ENCODE measurements at regions not wholly inside any gene's neighbourhood (a gene's known extent, or its start where the extent isn't known, plus 50 kb on each side); places are given as distances from the start of the nearest gene placed in this dataset.

GRCh38 chr12:98274430-98275130, 240.8 kb upstream of the TMPO start:
- no peaks in the 10 kb centered on the region for H3K36me3 Mint-ChIP-seq (ENCODE audit: low read depth)
- H3K27me3 Mint-ChIP-seq, result peaks cover 11% of the 10 kb centered on the region
- H3K9me3 Mint-ChIP-seq, result no peaks in the 10 kb centered on the region
- no peaks in the 10 kb centered on the region for H3K4me1 Mint-ChIP-seq
- no peak for ATAC-seq (replicated peaks)
- no peak overlapping the region for H3K4me3 Mint-ChIP-seq
- no peak overlapping the region for H3K27ac Mint-ChIP-seq

GRCh38 chr12:98275131-98275475, 240.3 kb upstream of the TMPO start:
- H3K27me3 Mint-ChIP-seq, result peaks cover 6% of the 10 kb centered on the region
- H3K36me3 Mint-ChIP-seq (ENCODE audit: low read depth), result no peaks in the 10 kb centered on the region
- H3K9me3 Mint-ChIP-seq, result no peaks in the 10 kb centered on the region
- H3K4me3 Mint-ChIP-seq, result no peak overlapping the region
- H3K27ac Mint-ChIP-seq, result no peak overlapping the region
- no peaks in the 10 kb centered on the region for H3K4me1 Mint-ChIP-seq
- ATAC-seq (replicated peaks), result no peak

- peaks cover 14% of the 10 kb centered on the region for H3K27me3 Mint-ChIP-seq
- no peaks in the 10 kb centered on the region for H3K4me1 Mint-ChIP-seq
- no peak overlapping the region for H3K4me3 Mint-ChIP-seq
- ATAC-seq (replicated peaks), result no peak
- no peaks in the 10 kb centered on the region for H3K9me3 Mint-ChIP-seq
- no peak overlapping the region for H3K27ac Mint-ChIP-seq
- H3K36me3 Mint-ChIP-seq (ENCODE audit: low read depth), result no peaks in the 10 kb centered on the region
Measured at GRCh38 chr12:98280152-98280551, 235.2 kb upstream of the TMPO start.

- Mint-ChIP-seq H3K27me3 (peaks cover 19% of the 10 kb centered on the region), H3K36me3 (ENCODE audit: low read depth) (no peaks in the 10 kb centered on the region), H3K9me3 (no peaks in the 10 kb centered on the region), H3K4me1 (no peaks in the 10 kb centered on the region), H3K27ac (no peak overlapping the region), H3K4me3 (no peak overlapping the region)
- no peak for ATAC-seq (replicated peaks)
Measured at GRCh38 chr12:98280621-98281020, 234.8 kb upstream of the TMPO start.

- no peaks in the 10 kb centered on the region for H3K9me3 Mint-ChIP-seq
- no peak overlapping the region for H3K27ac Mint-ChIP-seq
- peaks cover 28% of the 10 kb centered on the region for H3K27me3 Mint-ChIP-seq
- H3K4me3 Mint-ChIP-seq, result no peak overlapping the region
- no peaks in the 10 kb centered on the region for H3K36me3 Mint-ChIP-seq (ENCODE audit: low read depth)
- no peaks in the 10 kb centered on the region for H3K4me1 Mint-ChIP-seq
- no peak for ATAC-seq (replicated peaks)
Measured at GRCh38 chr12:98291828-98292227, 223.6 kb upstream of the TMPO start.

- Mint-ChIP-seq H3K27me3 (peaks cover 25% of the 10 kb centered on the region), H3K9me3 (no peaks in the 10 kb centered on the region), H3K4me3 (no peak overlapping the region), H3K27ac (no peak overlapping the region), H3K36me3 (ENCODE audit: low read depth) (no peaks in the 10 kb centered on the region), H3K4me1 (no peaks in the 10 kb centered on the region)
- ATAC-seq (replicated peaks), result no peak
Measured at GRCh38 chr12:98294051-98294805, 221.2 kb upstream of the TMPO start.

GRCh38 chr12:98295681-98296080, 219.7 kb upstream of the TMPO start:
- peaks cover 24% of the 10 kb centered on the region for H3K27me3 Mint-ChIP-seq

GRCh38 chr12:98296462-98297079, 218.8 kb upstream of the TMPO start:
- H3K9me3 Mint-ChIP-seq, result no peaks in the 10 kb centered on the region
- H3K36me3 Mint-ChIP-seq (ENCODE audit: low read depth), result no peaks in the 10 kb centered on the region
- no peak overlapping the region for H3K4me3 Mint-ChIP-seq
- H3K4me1 Mint-ChIP-seq, result no peaks in the 10 kb centered on the region
- no peak overlapping the region for H3K27ac Mint-ChIP-seq
- ATAC-seq (replicated peaks), result no peak
- peaks cover 29% of the 10 kb centered on the region for H3K27me3 Mint-ChIP-seq

More at GRCh38 chr12:98295681-98296080, 219.7 kb upstream of the TMPO start:
- Mint-ChIP-seq H3K9me3 (no peaks in the 10 kb centered on the region), H3K27ac (no peak overlapping the region), H3K4me3 (no peak overlapping the region), H3K36me3 (ENCODE audit: low read depth) (no peaks in the 10 kb centered on the region), H3K4me1 (no peaks in the 10 kb centered on the region)
- ATAC-seq (replicated peaks), result no peak

GRCh38 chr12:98297538-98297937, 217.9 kb upstream of the TMPO start:
- no peaks in the 10 kb centered on the region for H3K4me1 Mint-ChIP-seq
- H3K9me3 Mint-ChIP-seq, result no peaks in the 10 kb centered on the region
- peaks cover 32% of the 10 kb centered on the region for H3K27me3 Mint-ChIP-seq
- H3K27ac Mint-ChIP-seq, result no peak overlapping the region
- H3K4me3 Mint-ChIP-seq, result no peak overlapping the region
- no peaks in the 10 kb centered on the region for H3K36me3 Mint-ChIP-seq (ENCODE audit: low read depth)
- ATAC-seq (replicated peaks), result no peak

GRCh38 chr12:98308141-98308540, 207.2 kb upstream of the TMPO start:
- no peaks in the 10 kb centered on the region for H3K9me3 Mint-ChIP-seq
- no peaks in the 10 kb centered on the region for H3K36me3 Mint-ChIP-seq (ENCODE audit: low read depth)
- H3K4me1 Mint-ChIP-seq, result no peaks in the 10 kb centered on the region
- no peak overlapping the region for H3K4me3 Mint-ChIP-seq
- no peak overlapping the region for H3K27ac Mint-ChIP-seq
- H3K27me3 Mint-ChIP-seq, result peaks cover 18% of the 10 kb centered on the region
- no peak for ATAC-seq (replicated peaks)

GRCh38 chr12:98317939-98318899, 197.2 kb upstream of the TMPO start:
- H3K27ac Mint-ChIP-seq, result no peak overlapping the region
- H3K27me3 Mint-ChIP-seq, result no peaks in the 10 kb centered on the region
- H3K4me1 Mint-ChIP-seq, result no peaks in the 10 kb centered on the region
- ATAC-seq (replicated peaks), result no peak
- no peaks in the 10 kb centered on the region for H3K36me3 Mint-ChIP-seq (ENCODE audit: low read depth)
- H3K4me3 Mint-ChIP-seq, result no peak overlapping the region
- no peaks in the 10 kb centered on the region for H3K9me3 Mint-ChIP-seq

- Mint-ChIP-seq H3K27ac (no peak overlapping the region), H3K27me3 (no peaks in the 10 kb centered on the region), H3K4me3 (no peak overlapping the region), H3K36me3 (ENCODE audit: low read depth) (no peaks in the 10 kb centered on the region), H3K4me1 (no peaks in the 10 kb centered on the region), H3K9me3 (no peaks in the 10 kb centered on the region)
- no peak for ATAC-seq (replicated peaks)
Measured at GRCh38 chr12:98319716-98320425, 195.5 kb upstream of the TMPO start.

- H3K4me1 Mint-ChIP-seq, result no peaks in the 10 kb centered on the region
- H3K27me3 Mint-ChIP-seq, result peaks cover 3% of the 10 kb centered on the region
- no peaks in the 10 kb centered on the region for H3K9me3 Mint-ChIP-seq
- H3K4me3 Mint-ChIP-seq, result no peak overlapping the region
- H3K27ac Mint-ChIP-seq, result no peak overlapping the region
- H3K36me3 Mint-ChIP-seq (ENCODE audit: low read depth), result no peaks in the 10 kb centered on the region
- ATAC-seq (replicated peaks), result no peak
Measured at GRCh38 chr12:98325003-98325402, 190.4 kb upstream of the TMPO start.

GRCh38 chr12:98328467-98328866, 186.9 kb upstream of the TMPO start:
- H3K4me3 Mint-ChIP-seq, result no peak overlapping the region
- H3K4me1 Mint-ChIP-seq, result no peaks in the 10 kb centered on the region
- no peak for ATAC-seq (replicated peaks)
- no peaks in the 10 kb centered on the region for H3K9me3 Mint-ChIP-seq
- peaks cover 6% of the 10 kb centered on the region for H3K27me3 Mint-ChIP-seq
- H3K36me3 Mint-ChIP-seq (ENCODE audit: low read depth), result no peaks in the 10 kb centered on the region
- no peak overlapping the region for H3K27ac Mint-ChIP-seq

Data from activated T-helper 17 cell treated with anti-CD3 and anti-CD28 coated beads, Interleukin-2, amount 50 U/mL, for 72 hours (primary cell).